Natural killer cell (primary cell): ENCODE measurements at regions not wholly inside any gene's neighbourhood (a gene's known extent, or its start where the extent isn't known, plus 50 kb on each side); places are given as distances from the start of the nearest gene placed in this dataset.

Experiments used
- ATAC-seq, 3 donors: fragments of 150-1000 bp in 2 of 3; fragments of 200-7000 bp in 1 of 3; cut with Tn5 transposase; 1 replicate in 1 of 3; 2 replicates in 2 of 3; pipeline ENCODE4 v1.10.0; 2021; ENCODE audit warnings: mild to moderate bottlenecking in 2 of 3, moderate library complexity in 2 of 3
- DNase-seq, 2 donors: peaks; one replicate each; pipeline versions ENCODE4 v3.0.0 to v3.0.0-alpha.2; 2013 to 2021; ENCODE audit warnings: mixed read lengths in 1 of 2
- H3K27ac ChIP-seq: one replicate; pipeline ENCODE4 v1.5.1; 2013; ENCODE audit warnings: mild to moderate bottlenecking, low read length
- H3K27me3 ChIP-seq: one replicate; pipeline ENCODE4 v1.6.1; 2013; ENCODE audit warnings: low read length; ENCODE audit not compliant: control insufficient read depth, insufficient read depth
- H3K36me3 ChIP-seq: one replicate; pipeline ENCODE4 v1.6.1; 2013; ENCODE audit warnings: low read length; ENCODE audit not compliant: control insufficient read depth, insufficient read depth
- H3K4me1 ChIP-seq: one replicate; pipeline ENCODE4 v1.6.1; 2013; ENCODE audit warnings: low read length; ENCODE audit not compliant: control insufficient read depth, insufficient read depth
- H3K4me3 ChIP-seq: one replicate; pipeline ENCODE4 v1.5.1; 2013; ENCODE audit warnings: low read length
- H3K9me3 ChIP-seq: one replicate; pipeline ENCODE4 v1.6.1; 2013; ENCODE audit warnings: low read length; ENCODE audit not compliant: control insufficient read depth, insufficient read depth
- H3K27ac Mint-ChIP-seq, 2 donors: one replicate each; pipeline ENCODE4 v1.8.0; 2022; ENCODE audit warnings: mild to moderate bottlenecking in 2 of 2, mixed read lengths in 2 of 2, moderate library complexity in 1 of 2
- H3K27me3 Mint-ChIP-seq, 2 donors: one replicate each; pipeline ENCODE4 v1.8.0; 2022; ENCODE audit warnings: low read depth in 2 of 2, mixed read lengths in 2 of 2
- H3K36me3 Mint-ChIP-seq: one replicate; pipeline ENCODE4 v1.8.0; 2022; ENCODE audit warnings: mixed read lengths
- H3K4me1 Mint-ChIP-seq, 2 donors: one replicate each; pipeline ENCODE4 v1.8.0; 2022; ENCODE audit warnings: mixed read lengths in 2 of 2
- H3K4me3 Mint-ChIP-seq: one replicate; pipeline ENCODE4 v1.8.0; 2022; ENCODE audit warnings: mild to moderate bottlenecking, moderate library complexity, mixed read lengths
- H3K9me3 Mint-ChIP-seq, 2 donors: one replicate each; pipeline ENCODE4 v1.8.0; 2022; ENCODE audit warnings: mixed read lengths in 2 of 2
- WGBS: methylation state at CpG from one replicate; pipeline ENCODE4 v1.1.7; 2013; ENCODE audit warnings: missing lambda C conversion rate; ENCODE audit not compliant: insufficient coverage; 5-methylcytosine and 5-hydroxymethylcytosine counted together
- intact Hi-C: fragments of 100-400 bp; cut with micrococcal nuclease; formaldehyde crosslinking; loops from one replicate; pipeline ENCODE4 v1.14.2; 2022
- TF ChIP-seq, protein P1 (sequence below): fragments of 200-600 bp; IDR thresholded peaks from one replicate; pipeline ENCODE4 v1.8.0; 2022; ENCODE audit warnings: antibody characterized with exemption

- no peaks in the 10 kb centered on the region for H3K4me1 ChIP-seq
- Mint-ChIP-seq H3K9me3 (peaks cover 7 to 9% of the 10 kb centered on the region in 2 donors), H3K36me3 (no peaks in the 10 kb centered on the region), H3K27ac (no peak overlapping the region), H3K4me1 (no peaks in the 10 kb centered on the region), H3K4me3 (no peak overlapping the region), H3K27me3 (no peaks in the 10 kb centered on the region)
- H3K27ac ChIP-seq: no peak overlapping the region
- no peaks in the 10 kb centered on the region for H3K36me3 ChIP-seq
- no peak overlapping the region for H3K4me3 ChIP-seq
- H3K27me3 ChIP-seq: no peaks in the 10 kb centered on the region
- no peak for ATAC-seq
- 10% methylated on average over 2 of the region's 3 CpGs for WGBS
- DNase-seq: no peak
- H3K9me3 ChIP-seq: no peaks in the 10 kb centered on the region
- TF ChIP-seq, protein P1, sequence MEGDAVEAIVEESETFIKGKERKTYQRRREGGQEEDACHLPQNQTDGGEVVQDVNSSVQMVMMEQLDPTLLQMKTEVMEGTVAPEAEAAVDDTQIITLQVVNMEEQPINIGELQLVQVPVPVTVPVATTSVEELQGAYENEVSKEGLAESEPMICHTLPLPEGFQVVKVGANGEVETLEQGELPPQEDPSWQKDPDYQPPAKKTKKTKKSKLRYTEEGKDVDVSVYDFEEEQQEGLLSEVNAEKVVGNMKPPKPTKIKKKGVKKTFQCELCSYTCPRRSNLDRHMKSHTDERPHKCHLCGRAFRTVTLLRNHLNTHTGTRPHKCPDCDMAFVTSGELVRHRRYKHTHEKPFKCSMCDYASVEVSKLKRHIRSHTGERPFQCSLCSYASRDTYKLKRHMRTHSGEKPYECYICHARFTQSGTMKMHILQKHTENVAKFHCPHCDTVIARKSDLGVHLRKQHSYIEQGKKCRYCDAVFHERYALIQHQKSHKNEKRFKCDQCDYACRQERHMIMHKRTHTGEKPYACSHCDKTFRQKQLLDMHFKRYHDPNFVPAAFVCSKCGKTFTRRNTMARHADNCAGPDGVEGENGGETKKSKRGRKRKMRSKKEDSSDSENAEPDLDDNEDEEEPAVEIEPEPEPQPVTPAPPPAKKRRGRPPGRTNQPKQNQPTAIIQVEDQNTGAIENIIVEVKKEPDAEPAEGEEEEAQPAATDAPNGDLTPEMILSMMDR: no peak
- intact Hi-C loops: no loop called here
Observed at GRCh38 chr7:81887098-81888090, 117.5 kb upstream of the HGF start.

- no peaks in the 10 kb centered on the region for H3K27me3 Mint-ChIP-seq
- WGBS: 89% methylated on average over 2 of the region's 3 CpGs
Observed at GRCh38 chr7:81886211-81886764, 116.4 kb upstream of the HGF start.

GRCh38 chr7:81884817-81885216, 115.0 kb upstream of the HGF start:
- no peak for DNase-seq
- Mint-ChIP-seq H3K27me3 (no peaks in the 10 kb centered on the region), H3K4me3 (no peak overlapping the region), H3K4me1 (no peaks in the 10 kb centered on the region), H3K9me3 (peaks cover 6 to 9% of the 10 kb centered on the region in 2 donors), H3K36me3 (no peaks in the 10 kb centered on the region), H3K27ac (no peak overlapping the region)
- Histone ChIP-seq H3K4me1 (no peaks in the 10 kb centered on the region), H3K27ac (no peak overlapping the region), H3K9me3 (no peaks in the 10 kb centered on the region), H3K36me3 (no peaks in the 10 kb centered on the region), H3K27me3 (no peaks in the 10 kb centered on the region), H3K4me3 (no peak overlapping the region)
- intact Hi-C loops: no loop called here
- no peak for ATAC-seq
- TF ChIP-seq, protein P1: no peak
- WGBS: 39% methylated on average over 3 of the region's 3 CpGs

More at GRCh38 chr7:81886211-81886764, 116.4 kb upstream of the HGF start:
- Histone ChIP-seq H3K36me3 (no peaks in the 10 kb centered on the region), H3K9me3 (no peaks in the 10 kb centered on the region), H3K27ac (no peak overlapping the region), H3K27me3 (no peaks in the 10 kb centered on the region), H3K4me3 (no peak overlapping the region), H3K4me1 (no peaks in the 10 kb centered on the region)
- Mint-ChIP-seq H3K9me3 (peaks cover 4 to 6% of the 10 kb centered on the region in 2 donors), H3K4me3 (no peak overlapping the region), H3K27ac (no peak overlapping the region), H3K4me1 (no peaks in the 10 kb centered on the region), H3K36me3 (no peaks in the 10 kb centered on the region)
- no peak for DNase-seq
- ATAC-seq: no peak
- TF ChIP-seq, protein P1: no peak
- intact Hi-C loops: no loop called here
